Activated T-cell treated with anti-CD3 and anti-CD28 coated beads, Interleukin-2, amount 50 U/mL, for 48 hours (primary cell): ENCODE measurements at regions not wholly inside any gene's neighbourhood (a gene's known extent, or its start where the extent isn't known, plus 50 kb on each side); places are given as distances from the start of the nearest gene placed in this dataset.
"Not testable (repeated sequence)": the region's sequence is repeated elsewhere in the genome, so short reads cannot be mapped to it uniquely, and the experiment has no call there.

ENCODE experiments used
- DNase-seq, 2 experiments: peaks; one replicate each; pipeline ENCODE4 v3.0.0-alpha.2; 2020

GRCh38 chr14:36465178-36465577, 54.9 kb downstream of the NKX2-1 start:
- DNase-seq: no peak

- no peak for DNase-seq
Observed at GRCh38 chr14:36462890-36463289, 57.1 kb downstream of the NKX2-1 start.

GRCh38 chr14:36455241-36455627, 64.8 kb downstream of the NKX2-1 start:
- no peak for DNase-seq

DNA sequence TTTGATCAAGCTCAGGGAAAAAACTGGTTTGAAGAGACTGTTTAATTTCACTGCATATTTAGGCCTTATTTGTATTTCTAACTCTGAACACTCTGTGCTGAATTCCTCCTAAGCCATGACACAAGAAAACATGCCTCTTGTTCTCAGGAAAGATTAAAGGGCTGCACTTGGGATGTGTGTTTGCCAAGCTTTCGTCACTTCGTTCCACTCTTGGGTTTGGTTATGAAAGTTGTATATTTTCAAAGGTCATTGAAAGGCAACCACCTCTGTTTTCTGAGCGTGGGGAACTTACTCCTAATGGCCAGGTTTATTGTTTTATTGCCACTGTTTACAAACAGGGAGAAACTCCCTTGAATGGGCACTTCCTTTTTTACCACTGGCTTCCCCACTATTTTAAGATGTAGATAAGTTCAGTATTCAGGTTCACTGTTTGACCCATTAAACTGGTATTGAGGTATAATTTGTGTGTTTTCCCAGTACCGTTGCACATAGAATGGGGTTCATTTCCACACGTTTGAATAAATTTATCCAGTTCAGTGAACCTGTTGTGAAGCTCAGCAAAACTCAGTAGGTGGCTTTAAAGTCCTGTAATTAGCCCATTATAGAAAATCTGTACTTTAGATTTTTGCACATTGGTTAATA, 65.3 kb downstream of the NKX2-1 start:
- no peak for DNase-seq

DNA sequence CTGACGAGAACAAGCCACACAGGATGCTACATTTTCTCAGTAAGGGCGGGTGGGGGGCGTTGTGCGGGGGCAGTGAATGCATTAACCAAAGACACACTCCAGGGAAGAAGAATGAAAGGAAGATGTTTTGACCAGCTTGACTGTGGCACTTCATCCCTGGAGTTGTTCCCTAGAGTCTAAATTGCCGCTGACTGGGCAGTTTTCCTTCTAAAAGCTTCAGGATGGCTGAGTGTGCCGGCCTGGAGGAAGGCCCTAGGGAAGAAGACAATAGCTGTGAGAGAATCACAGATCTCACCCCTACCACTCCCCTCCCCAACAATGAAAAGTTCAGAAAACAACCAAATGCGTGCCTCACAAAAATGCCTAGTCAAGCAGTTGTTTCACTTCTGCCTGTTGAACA, 67.2 kb downstream of the NKX2-1 start:
- no peak for DNase-seq

DNA sequence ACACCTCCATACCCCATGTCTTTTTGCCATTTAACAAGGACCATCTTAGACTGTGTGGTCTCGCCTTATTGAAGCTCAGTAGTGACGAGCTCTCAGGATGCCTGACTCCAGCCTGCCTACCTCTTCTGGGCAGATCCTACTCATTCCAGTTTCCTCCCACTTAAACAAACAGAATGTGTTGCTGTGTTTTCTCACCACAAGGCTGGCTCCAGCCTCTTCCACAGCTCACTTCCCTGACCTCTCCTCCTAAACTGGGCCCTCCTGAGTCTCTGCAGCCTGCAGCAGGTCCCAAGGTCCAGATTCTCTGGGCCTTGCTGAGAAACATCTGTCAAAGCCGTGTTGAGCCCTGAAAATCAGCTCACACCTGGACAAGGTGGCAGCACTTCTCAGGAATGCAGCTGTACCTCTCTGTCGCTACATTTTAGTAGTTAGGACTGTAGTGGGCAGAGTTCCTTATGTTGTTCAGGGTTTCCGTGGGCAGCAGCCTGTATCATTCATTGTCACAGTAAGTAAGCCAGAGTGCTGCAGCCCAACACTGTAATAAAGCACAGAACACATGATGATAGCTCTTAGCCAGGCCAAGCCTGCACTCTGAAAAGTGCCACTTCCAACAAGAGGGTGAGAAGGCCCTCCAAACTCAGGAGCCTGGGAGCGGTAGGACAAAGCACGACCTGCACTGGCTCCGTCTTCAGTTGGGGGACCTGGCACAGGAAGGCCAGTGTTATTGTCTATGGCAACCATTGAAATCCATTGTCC, 68.5 kb downstream of the NKX2-1 start:
- no peak for DNase-seq

GRCh38 chr14:36450550-36450949, 69.5 kb downstream of the NKX2-1 start:
- no peak for DNase-seq

DNA sequence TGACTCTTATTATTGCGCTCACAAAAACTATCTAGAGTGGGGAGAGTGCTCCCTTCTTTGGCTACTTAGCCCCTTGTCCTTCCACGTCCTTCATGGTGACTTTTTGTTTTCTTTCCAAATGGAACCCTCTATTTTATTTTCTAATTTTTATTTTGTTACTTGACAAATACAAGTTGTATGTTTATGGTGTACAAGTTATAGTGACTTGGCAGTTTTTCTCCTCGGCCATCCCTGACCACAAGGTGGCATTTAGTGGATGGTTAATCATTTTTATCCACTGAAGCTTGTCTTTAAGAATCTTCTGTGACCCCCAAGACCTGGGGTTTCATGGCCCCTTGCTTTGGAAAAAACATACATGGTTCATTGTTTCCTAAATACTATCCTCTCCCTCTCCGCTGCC, 70.1 kb downstream of the NKX2-1 start:
- no peak for DNase-seq

- no peak for DNase-seq
Observed at GRCh38 chr14:36443374-36443773, 76.7 kb downstream of the NKX2-1 start.

- no peak for DNase-seq
Observed at GRCh38 chr14:36442824-36443241, 77.2 kb downstream of the NKX2-1 start.

- no peak for DNase-seq
Observed at GRCh38 chr14:36441283-36441682, 78.7 kb downstream of the NKX2-1 start.

GRCh38 chr14:36439766-36440165, 80.3 kb downstream of the NKX2-1 start:
- DNase-seq: no peak

GRCh38 chr14:36438883-36439282, 81.1 kb downstream of the NKX2-1 start:
- DNase-seq: no peak

GRCh38 chr14:36430662-36431084, 89.4 kb downstream of the NKX2-1 start:
- no peak for DNase-seq

DNA sequence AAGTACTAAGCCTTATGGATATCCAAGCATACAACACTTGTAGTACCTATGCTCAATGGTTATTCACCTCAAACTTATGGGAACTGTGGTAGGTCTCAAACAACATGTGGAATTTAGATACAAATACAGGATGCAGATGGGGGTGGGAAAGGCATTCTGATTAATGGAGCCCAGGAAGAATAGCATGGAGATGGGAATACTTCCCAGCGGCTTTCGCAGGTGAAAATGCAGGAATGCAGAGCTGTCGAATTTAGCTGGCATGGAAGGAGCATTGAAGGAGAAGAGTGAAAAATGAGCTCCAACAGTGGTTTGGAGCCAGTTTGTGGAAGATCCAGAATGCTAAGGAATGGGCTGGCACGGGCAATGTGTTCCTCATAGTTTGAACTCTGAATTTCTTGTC, 89.9 kb downstream of the NKX2-1 start:
- no peak for DNase-seq

- DNase-seq: no peak
Observed at GRCh38 chr14:36429692-36430091, 90.3 kb downstream of the NKX2-1 start.

DNA sequence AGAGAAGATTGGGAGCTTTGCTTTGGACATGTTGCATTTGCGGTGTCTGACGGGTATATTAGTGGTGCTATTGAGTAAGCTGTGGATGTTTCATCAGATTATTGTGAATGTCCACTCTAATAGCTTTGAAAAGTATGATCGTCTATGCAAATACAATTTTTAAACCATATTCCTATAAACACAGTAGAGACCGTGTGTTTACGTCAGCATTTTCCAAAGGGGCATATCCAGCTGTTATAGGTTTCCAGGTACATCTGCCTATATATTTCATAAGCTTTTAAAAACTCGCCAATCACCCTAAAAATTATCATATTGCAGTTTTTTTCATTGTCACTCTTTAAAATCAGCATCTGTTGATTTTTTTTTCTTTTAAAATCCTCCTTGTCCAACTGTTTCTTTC, 91.7 kb downstream of the NKX2-1 start:
- no peak for DNase-seq

GRCh38 chr14:36426836-36427235, 93.2 kb downstream of the NKX2-1 start:
- DNase-seq: no peak

DNA sequence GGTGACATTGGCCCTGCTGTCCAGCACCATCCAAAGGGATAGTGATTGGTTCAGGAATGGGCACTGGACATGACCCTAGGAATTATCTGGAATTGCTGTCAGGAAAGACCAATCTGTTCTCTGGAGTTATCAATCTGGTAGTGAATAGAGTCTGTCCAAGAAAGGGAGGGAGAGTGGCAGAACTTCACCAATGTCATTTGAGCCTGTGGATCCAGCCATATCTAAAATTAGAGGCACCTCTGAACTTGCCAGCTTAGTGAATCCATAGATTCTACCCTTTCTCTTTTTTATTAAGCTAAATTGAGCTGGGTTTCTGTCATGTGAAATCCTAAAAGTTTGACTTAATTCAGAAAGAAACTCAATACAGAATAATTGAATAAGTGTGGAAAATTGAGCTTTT, 93.9 kb downstream of the NKX2-1 start:
- no peak for DNase-seq

DNA sequence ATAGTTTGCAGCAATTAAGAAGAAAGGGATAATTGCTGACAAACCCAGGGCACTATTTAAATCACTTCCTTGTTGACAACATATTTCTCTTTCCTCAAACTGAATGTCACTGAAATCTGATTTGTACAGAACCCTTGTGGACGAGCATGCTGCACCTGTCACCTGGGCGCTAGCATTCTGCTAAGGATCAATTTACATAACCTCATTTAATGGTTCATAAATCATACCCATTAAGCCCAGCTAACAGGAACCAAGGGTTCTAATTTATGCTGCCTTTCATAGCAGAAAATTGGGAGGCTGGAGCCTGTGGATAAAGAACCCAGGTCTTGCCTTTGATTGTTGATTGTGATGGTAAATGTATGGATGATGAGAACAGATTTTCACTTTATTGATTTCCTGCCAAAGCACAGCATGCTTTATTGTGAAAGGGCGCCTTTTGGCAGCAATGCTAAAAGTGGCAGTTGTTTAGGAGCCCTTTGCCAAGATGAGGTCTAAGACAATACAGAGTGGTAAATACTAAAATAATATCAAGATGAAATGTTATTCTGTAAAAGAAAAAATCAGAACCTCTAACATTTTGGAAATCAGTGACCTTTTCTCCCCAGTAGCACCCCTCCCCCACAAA, 95.4 kb downstream of the NKX2-1 start:
- no peak for DNase-seq

DNA sequence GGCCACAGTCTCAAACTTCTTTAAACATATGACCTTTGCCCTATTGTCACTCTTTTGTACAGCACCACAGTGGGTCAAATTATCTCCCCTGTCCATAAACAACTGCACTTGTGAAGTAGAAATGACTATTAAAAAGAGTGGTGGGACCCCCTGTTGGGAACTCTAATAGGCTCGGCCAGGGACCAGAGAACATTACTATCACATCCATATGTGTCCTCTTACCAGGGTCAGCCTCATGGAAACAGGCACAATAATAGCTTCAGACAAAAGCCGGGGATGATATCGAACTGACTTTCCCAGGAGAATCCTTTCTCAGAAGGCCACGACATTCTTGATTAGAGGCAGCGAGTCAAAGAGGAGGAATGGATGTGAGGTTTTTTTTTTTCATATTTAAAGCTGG, 96.6 kb downstream of the NKX2-1 start:
- no peak for DNase-seq

- no peak for DNase-seq
Observed at GRCh38 chr14:36420149-36420687, 99.8 kb upstream of the MBIP start.

GRCh38 chr14:36418937-36419336, 98.5 kb upstream of the MBIP start:
- no peak for DNase-seq

DNA sequence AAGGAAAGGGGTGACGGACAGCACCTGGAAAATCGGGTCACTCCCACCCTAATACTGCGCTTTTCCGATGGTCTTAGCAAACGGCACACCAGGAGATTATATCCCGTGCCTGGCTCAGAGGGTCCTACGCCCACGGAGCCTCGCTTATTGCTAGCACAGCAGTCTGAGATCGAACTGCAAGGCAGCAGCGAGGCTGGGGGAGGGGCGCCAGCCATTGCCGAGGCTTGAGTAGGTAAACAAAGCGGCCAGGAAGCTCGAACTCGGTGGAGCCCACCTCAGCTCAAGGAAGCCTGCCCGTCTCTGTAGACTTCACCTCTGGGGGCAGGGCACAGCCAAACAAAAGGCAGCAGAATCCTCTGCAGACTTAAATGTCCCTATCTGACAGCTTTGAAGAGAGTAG, 91.5 kb upstream of the MBIP start:
- DNase-seq: not testable (repeated sequence)
